Endodermal cell (in vitro differentiated cells): ENCODE measurements at regions not wholly inside any gene's neighbourhood (a gene's known extent, or its start where the extent isn't known, plus 50 kb on each side); places are given as distances from the start of the nearest gene placed in this dataset.
A peak's percentile ranks its signal among the peaks of the same experiment; 100 is the strongest.

ENCODE experiments used
- DNase-seq: peaks from one replicate; pipeline ENCODE4 v3.0.0-alpha.2; 2017
- H3K27ac ChIP-seq: 2 replicates; pipeline ENCODE4 v1.5.1; 2013; ENCODE audit warnings: mild to moderate bottlenecking, low read depth, low read length, moderate library complexity
- H3K27me3 ChIP-seq: 2 replicates; pipeline ENCODE4 v1.6.1; 2013; ENCODE audit warnings: mild to moderate bottlenecking, low read length, moderate library complexity; ENCODE audit not compliant: insufficient read depth, control insufficient read depth, poor library complexity, severe bottlenecking
- H3K36me3 ChIP-seq: 2 replicates; pipeline ENCODE4 v1.7.0; 2013; ENCODE audit warnings: mild to moderate bottlenecking, low read length, moderate library complexity; ENCODE audit not compliant: control insufficient read depth, insufficient read depth
- H3K4me1 ChIP-seq: one replicate; pipeline ENCODE4 v1.7.0; 2013; ENCODE audit warnings: low read length; ENCODE audit not compliant: control insufficient read depth, insufficient read depth
- H3K4me3 ChIP-seq: 2 replicates; pipeline ENCODE4 v1.5.1; 2013; ENCODE audit warnings: mild to moderate bottlenecking, low read length, moderate library complexity
- H3K9ac ChIP-seq: 2 replicates; pipeline ENCODE4 v1.6.1; 2013; ENCODE audit warnings: mild to moderate bottlenecking, low read length, moderate library complexity; ENCODE audit not compliant: poor library complexity, severe bottlenecking; ENCODE audit errors: extremely low read depth
- H3K9me3 ChIP-seq: 2 replicates; pipeline ENCODE4 v1.6.1; 2013; ENCODE audit warnings: mild to moderate bottlenecking, low read length, moderate library complexity; ENCODE audit not compliant: control insufficient read depth
- H3K27ac Mint-ChIP-seq: 2 replicates; pipeline ENCODE4 v1.8.0; 2020; ENCODE audit warnings: mixed read lengths
- H3K27me3 Mint-ChIP-seq: 2 replicates; pipeline ENCODE4 v1.8.0; 2021; ENCODE audit warnings: mild to moderate bottlenecking, mixed read lengths; ENCODE audit not compliant: insufficient read depth
- H3K36me3 Mint-ChIP-seq: 2 replicates; pipeline ENCODE4 v1.8.0; 2020; ENCODE audit warnings: low read depth, mixed read lengths
- H3K4me1 Mint-ChIP-seq: 2 replicates; pipeline ENCODE4 v1.8.0; 2020; ENCODE audit warnings: mixed read lengths
- H3K4me3 Mint-ChIP-seq: 2 replicates; pipeline ENCODE4 v1.8.0; 2020; ENCODE audit warnings: mild to moderate bottlenecking, moderate library complexity, mixed read lengths
- H3K9me3 Mint-ChIP-seq: 2 replicates; pipeline ENCODE4 v1.8.0; 2020; ENCODE audit warnings: mild to moderate bottlenecking, mixed read lengths
- WGBS, 2 experiments: methylation state at CpG; one replicate each; pipeline versions ENCODE4 v1.1.5 to v1.1.7; 2013; ENCODE audit warnings: missing lambda C conversion rate in 2 of 2, mixed read lengths in 1 of 2; ENCODE audit not compliant: insufficient coverage in 1 of 2, insufficient read length in 1 of 2; 5-methylcytosine and 5-hydroxymethylcytosine counted together
- TF ChIP-seq, protein P1 (sequence below): fragments of 200-600 bp; sonication (generic); conservative IDR thresholded peaks from 2 replicates; pipeline ENCODE4 v1.5.0; 2021; ENCODE audit warnings: antibody characterized with exemption, mild to moderate bottlenecking

DNA sequence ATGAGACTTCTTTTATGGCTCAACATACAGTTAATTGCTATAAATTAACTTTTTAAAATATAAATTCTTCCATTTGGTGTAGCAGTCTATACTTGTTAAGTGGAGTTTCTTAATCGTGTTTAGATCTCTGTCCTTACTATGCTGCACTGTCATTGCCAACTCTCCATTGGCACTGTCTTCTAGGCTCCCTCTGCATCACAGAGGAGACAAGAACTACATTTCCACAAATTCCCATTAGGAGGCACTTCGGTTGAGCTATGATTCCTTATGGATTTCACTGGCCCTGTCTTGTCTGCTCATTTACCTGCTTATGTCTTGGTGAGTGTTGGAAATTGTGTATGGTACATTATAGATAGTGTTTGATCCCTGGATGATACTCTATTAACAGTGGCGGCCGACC lies 630.9 kb upstream of the ATXN7L3B start:
- TF ChIP-seq, protein P1, sequence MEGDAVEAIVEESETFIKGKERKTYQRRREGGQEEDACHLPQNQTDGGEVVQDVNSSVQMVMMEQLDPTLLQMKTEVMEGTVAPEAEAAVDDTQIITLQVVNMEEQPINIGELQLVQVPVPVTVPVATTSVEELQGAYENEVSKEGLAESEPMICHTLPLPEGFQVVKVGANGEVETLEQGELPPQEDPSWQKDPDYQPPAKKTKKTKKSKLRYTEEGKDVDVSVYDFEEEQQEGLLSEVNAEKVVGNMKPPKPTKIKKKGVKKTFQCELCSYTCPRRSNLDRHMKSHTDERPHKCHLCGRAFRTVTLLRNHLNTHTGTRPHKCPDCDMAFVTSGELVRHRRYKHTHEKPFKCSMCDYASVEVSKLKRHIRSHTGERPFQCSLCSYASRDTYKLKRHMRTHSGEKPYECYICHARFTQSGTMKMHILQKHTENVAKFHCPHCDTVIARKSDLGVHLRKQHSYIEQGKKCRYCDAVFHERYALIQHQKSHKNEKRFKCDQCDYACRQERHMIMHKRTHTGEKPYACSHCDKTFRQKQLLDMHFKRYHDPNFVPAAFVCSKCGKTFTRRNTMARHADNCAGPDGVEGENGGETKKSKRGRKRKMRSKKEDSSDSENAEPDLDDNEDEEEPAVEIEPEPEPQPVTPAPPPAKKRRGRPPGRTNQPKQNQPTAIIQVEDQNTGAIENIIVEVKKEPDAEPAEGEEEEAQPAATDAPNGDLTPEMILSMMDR: no peak
- no peaks in the 10 kb centered on the region for H3K9me3 ChIP-seq
- DNase-seq: no peak
- H3K9ac ChIP-seq: no peak overlapping the region
- H3K4me3 Mint-ChIP-seq: no peak overlapping the region
- H3K27ac Mint-ChIP-seq: no peak overlapping the region
- H3K36me3 ChIP-seq: no peaks in the 10 kb centered on the region
- H3K4me1 Mint-ChIP-seq: no peaks in the 10 kb centered on the region
- 87 to 89% methylated on average over 3 to 4 of the region's 4 CpGs for WGBS, 2 experiments
- H3K9me3 Mint-ChIP-seq: no peaks in the 10 kb centered on the region
- H3K4me1 ChIP-seq: no peaks in the 10 kb centered on the region
- no peak overlapping the region for H3K4me3 ChIP-seq
- no peak overlapping the region for H3K27ac ChIP-seq
- no peaks in the 10 kb centered on the region for H3K27me3 ChIP-seq
- no peaks in the 10 kb centered on the region for H3K27me3 Mint-ChIP-seq
- H3K36me3 Mint-ChIP-seq: no peaks in the 10 kb centered on the region

DNA sequence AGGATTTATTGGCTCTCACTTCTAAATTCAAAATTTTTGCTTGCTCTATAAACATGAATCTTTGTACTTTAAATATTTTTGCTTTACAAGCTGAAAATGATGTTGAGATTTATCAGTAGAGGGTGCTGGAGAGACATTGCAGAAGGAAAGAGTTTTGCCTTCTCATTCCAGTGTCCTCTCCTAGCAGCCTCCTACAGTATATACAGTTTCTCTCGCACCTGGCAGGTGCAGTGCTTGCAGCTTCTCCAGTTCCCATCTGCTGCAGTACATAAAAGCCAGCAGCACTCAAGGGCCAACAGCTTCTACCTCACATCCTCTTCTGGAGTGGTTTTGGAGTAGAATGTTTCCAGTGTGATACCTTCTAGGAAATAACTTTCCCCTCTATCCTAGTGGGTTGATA lies 601.8 kb upstream of the ATXN7L3B start:
- TF ChIP-seq, protein P1: peak; percentile 70
- H3K4me1 ChIP-seq: no peaks in the 10 kb centered on the region
- H3K9ac ChIP-seq: no peak overlapping the region
- no peak overlapping the region for H3K4me3 ChIP-seq
- H3K27me3 ChIP-seq: no peaks in the 10 kb centered on the region
- 53 to 100% methylated on average over 1 of the region's 1 CpG for WGBS, 2 experiments
- no peak overlapping the region for H3K27ac ChIP-seq
- no peak overlapping the region for H3K27ac Mint-ChIP-seq
- no peaks in the 10 kb centered on the region for H3K36me3 Mint-ChIP-seq
- no peaks in the 10 kb centered on the region for H3K9me3 Mint-ChIP-seq
- no peaks in the 10 kb centered on the region for H3K36me3 ChIP-seq
- H3K4me1 Mint-ChIP-seq: no peaks in the 10 kb centered on the region
- no peak for DNase-seq
- no peak overlapping the region for H3K4me3 Mint-ChIP-seq
- no peaks in the 10 kb centered on the region for H3K27me3 Mint-ChIP-seq
- no peaks in the 10 kb centered on the region for H3K9me3 ChIP-seq

DNA sequence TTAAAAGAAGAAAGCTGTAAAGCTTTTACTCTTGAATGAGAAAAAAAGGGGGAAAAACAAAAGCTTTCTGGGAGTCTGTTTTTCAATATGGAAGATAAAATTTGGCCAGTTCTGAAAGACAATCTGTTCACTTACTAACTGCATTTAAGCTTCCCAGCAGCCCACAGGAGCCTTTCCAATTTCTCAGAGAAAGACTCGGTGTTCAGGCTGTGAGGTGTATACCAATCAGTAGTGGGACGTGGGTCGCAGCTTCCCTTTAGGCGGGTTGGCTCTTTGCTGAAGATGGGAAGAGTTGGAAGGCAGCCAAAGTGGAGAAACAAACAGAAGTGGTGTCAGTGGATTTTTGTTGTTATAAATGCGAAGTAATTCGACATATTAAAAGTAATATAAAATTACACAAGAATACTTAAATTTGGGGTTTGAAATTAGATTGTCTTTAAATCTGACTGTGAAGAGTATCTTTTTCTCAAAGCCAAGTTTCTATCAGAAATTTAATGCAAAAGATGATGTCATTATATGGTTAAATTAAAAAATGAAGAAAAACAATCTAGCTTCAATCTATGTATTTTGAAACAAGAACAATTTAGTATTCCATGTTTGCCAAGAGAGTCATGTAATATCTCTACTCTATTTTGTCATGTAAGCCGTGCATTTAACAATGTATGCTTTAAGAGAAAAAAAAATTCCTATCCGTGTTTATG lies 590.2 kb upstream of the ATXN7L3B start:
- Histone ChIP-seq H3K4me3 (no peak overlapping the region), H3K27ac (no peak overlapping the region), H3K9ac (no peak overlapping the region), H3K9me3 (no peaks in the 10 kb centered on the region), H3K4me1 (peaks cover 8% of the 10 kb centered on the region), H3K36me3 (no peaks in the 10 kb centered on the region), H3K27me3 (no peaks in the 10 kb centered on the region)
- DNase-seq: no peak
- peaks cover 24% of the 10 kb centered on the region for H3K4me1 Mint-ChIP-seq
- no peaks in the 10 kb centered on the region for H3K9me3 Mint-ChIP-seq
- no peaks in the 10 kb centered on the region for H3K36me3 Mint-ChIP-seq
- H3K4me3 Mint-ChIP-seq: no peak overlapping the region
- H3K27ac Mint-ChIP-seq: no peak overlapping the region
- TF ChIP-seq, protein P1: no peak
- no peaks in the 10 kb centered on the region for H3K27me3 Mint-ChIP-seq
- 92% methylated on average over 6 of the region's 8 CpGs; no CpG with 5 or more reads in 1 of the 2 experiments for WGBS, 2 experiments
